Thymus (tissue), 11 donors: ENCODE measurements at regions not wholly inside any gene's neighbourhood (a gene's known extent, or its start where the extent isn't known, plus 50 kb on each side); places are given as distances from the start of the nearest gene placed in this dataset.

Experiments
- DNase-seq, 9 donors: peaks; one replicate each; pipeline ENCODE4 v3.0.0-alpha.2; 2013; ENCODE audit warnings: low spot score in 9 of 9, low read depth in 6 of 9, missing footprints in 1 of 9
- H3K27ac ChIP-seq, 2 donors: one replicate each; pipeline ENCODE4 v1.5.1; 2013; ENCODE audit warnings: control low read depth in 1 of 2, low read depth in 1 of 2, low read length in 1 of 2, mild to moderate bottlenecking in 1 of 2, moderate library complexity in 1 of 2
- H3K27me3 ChIP-seq, 2 donors: one replicate each; pipeline ENCODE4 v1.5.1; 2013; ENCODE audit warnings: low read length in 1 of 2; ENCODE audit not compliant: control insufficient read depth in 2 of 2, insufficient read depth in 1 of 2
- H3K36me3 ChIP-seq, 2 donors: one replicate each; pipeline ENCODE4 v1.5.1; 2013; ENCODE audit warnings: low read length in 1 of 2, mild to moderate bottlenecking in 1 of 2, moderate library complexity in 1 of 2; ENCODE audit not compliant: control insufficient read depth in 2 of 2, insufficient read depth in 2 of 2
- H3K4me1 ChIP-seq, 2 donors: one replicate each; pipeline ENCODE4 v1.5.1; 2013; ENCODE audit warnings: low read length in 2 of 2; ENCODE audit not compliant: control insufficient read depth in 2 of 2, insufficient read depth in 2 of 2
- H3K4me3 ChIP-seq, 2 donors: one replicate each; pipeline ENCODE4 v1.5.1; 2013; ENCODE audit warnings: low read length in 2 of 2, control low read depth in 1 of 2, mild to moderate bottlenecking in 1 of 2
- H3K9me3 ChIP-seq, 2 donors: one replicate each; pipeline ENCODE4 v1.5.1; 2013; ENCODE audit warnings: low read length in 1 of 2, mild to moderate bottlenecking in 1 of 2; ENCODE audit not compliant: control insufficient read depth in 2 of 2, insufficient read depth in 1 of 2
- WGBS: extraction: QIAGEN DNeasy Blood & Tissue Kit; methylation state at CpG from one replicate; pipeline ENCODE4 v1.1.7; 2013; 5-methylcytosine and 5-hydroxymethylcytosine counted together
- donor health status: healthy.

DNA sequence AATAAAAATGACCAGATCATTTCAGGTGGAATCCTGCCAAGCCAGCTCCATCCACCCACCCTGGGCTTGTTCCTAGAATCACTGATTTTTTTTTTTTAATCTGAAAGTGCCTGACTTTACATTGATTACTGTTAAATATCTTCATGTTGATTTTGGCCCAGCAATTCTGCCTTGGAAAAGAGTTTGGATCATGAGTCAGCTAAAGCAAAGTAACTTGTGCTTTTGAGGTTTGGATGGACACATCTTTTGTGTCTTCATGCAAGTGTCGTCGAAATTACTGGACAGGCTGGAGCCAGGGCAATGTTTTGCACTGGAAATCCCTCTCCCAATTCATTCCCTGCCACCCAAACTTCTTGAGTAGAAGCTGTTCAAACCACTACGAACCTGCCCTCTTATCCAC, 164.0 kb upstream of the SYT13 start:
- DNase-seq, result no peak
- H3K27me3 ChIP-seq, result no peaks in the 10 kb centered on the region
- no peak overlapping the region for H3K27ac ChIP-seq
- no peaks in the 10 kb centered on the region for H3K4me1 ChIP-seq
- H3K9me3 ChIP-seq, result no peaks in the 10 kb centered on the region
- 95% methylated on average over 3 of the region's 3 CpGs for WGBS
- no peak overlapping the region for H3K4me3 ChIP-seq
- H3K36me3 ChIP-seq, result no peaks in the 10 kb centered on the region

DNA sequence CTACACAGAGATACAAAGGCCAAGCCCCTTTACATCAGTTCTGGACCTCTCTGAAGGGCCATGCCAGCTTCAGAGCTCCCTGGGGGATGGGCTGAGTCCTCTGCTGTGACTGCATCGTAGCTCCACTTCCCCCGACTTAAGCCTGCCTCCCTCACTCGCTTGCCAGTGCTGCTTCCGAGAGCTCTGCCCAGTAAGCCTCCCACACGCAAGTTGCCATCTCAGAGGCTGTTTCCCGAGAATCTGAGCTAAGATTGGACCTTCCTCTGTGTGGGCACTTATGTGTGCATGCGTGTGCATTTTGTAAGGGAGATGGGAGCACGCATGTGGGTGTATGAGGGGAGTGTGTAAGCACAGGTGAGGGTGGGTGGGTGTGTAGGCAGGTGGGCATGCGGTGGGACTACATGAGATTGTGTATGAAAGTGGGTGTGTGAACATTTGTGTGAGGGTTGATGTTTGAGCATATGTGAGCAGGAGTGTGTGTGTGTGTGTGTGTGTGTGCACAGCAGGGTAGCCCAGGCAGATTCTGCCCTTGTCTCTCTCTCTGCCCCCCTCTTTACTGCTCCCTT, 163.0 kb upstream of the SYT13 start:
- no peak for DNase-seq
- no peaks in the 10 kb centered on the region for H3K27me3 ChIP-seq
- no peak overlapping the region for H3K27ac ChIP-seq
- no peaks in the 10 kb centered on the region for H3K9me3 ChIP-seq
- H3K4me3 ChIP-seq, result no peak overlapping the region
- no peaks in the 10 kb centered on the region for H3K36me3 ChIP-seq
- no peaks in the 10 kb centered on the region for H3K4me1 ChIP-seq
- WGBS, result 84% methylated on average over 9 of the region's 9 CpGs

DNA sequence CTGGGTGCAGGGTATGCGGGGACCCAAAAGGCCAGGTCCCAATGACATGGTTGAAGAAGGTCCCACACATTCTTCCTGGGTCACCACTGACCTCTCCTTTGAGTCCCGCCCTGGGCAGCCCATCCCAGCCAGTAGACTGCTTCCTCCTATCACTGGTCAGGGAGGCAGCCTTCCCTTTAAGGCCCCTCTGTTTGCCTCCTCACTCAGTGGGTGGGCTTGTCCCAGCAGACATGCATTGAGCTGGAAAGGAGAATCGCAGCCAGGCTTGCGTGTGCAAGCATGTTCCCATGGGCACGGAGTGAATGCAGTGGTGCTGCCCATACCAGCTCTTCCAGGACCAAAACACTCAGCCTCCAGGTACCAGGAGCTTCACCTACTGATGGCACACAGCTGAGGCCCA, 162.4 kb upstream of the SYT13 start:
- no peaks in the 10 kb centered on the region for H3K4me1 ChIP-seq
- no peak for DNase-seq
- H3K27ac ChIP-seq, result no peak overlapping the region
- 93% methylated on average over 5 of the region's 5 CpGs for WGBS
- no peaks in the 10 kb centered on the region for H3K27me3 ChIP-seq
- H3K9me3 ChIP-seq, result no peaks in the 10 kb centered on the region
- no peaks in the 10 kb centered on the region for H3K36me3 ChIP-seq
- H3K4me3 ChIP-seq, result no peak overlapping the region

DNA sequence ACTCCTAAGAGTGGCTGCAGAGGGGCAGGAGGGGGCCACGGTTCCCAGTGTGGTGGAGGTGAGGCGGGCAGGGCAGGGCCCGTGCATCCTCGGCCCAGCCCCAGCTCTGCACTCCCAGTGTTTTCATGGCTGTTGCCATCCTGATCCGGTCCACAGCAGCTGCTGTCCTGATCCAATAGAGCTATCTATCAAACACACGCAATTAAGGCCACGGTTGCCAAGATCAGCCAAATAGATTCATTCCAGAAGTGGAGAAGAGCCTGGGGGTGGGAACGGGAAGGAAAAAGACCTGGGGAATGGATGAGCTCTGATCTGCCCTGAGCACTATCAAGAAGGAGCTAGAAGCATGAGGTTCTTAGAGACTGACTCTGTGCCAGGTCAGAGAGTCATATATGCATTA, 160.9 kb upstream of the SYT13 start:
- Histone ChIP-seq H3K27me3 (no peaks in the 10 kb centered on the region), H3K4me1 (no peaks in the 10 kb centered on the region), H3K27ac (no peak overlapping the region), H3K4me3 (no peak overlapping the region), H3K9me3 (no peaks in the 10 kb centered on the region), H3K36me3 (no peaks in the 10 kb centered on the region)
- no peak for DNase-seq
- 96% methylated on average over 8 of the region's 8 CpGs for whole genome bisulfite sequencing

DNA sequence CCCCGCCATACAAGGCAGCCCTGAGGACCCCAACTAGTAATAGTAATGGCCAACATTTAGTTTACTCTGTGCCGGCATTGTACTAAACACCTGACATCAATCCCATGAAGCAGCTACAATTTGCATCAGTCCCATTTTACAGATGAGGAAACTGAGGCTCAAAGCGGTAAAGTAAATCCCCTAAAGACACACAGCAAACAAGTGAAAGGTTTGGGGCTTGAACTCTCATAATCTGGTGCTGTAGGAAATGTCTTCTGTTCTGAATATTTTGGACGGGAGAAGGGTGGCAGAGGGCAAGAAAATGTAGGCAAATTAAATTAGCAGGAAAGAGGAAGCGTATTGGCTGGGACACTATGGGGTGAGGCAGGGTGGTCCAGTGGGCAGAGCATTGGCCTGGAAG, 160.3 kb upstream of the SYT13 start:
- Histone ChIP-seq H3K36me3 (no peaks in the 10 kb centered on the region), H3K9me3 (no peaks in the 10 kb centered on the region), H3K4me1 (no peaks in the 10 kb centered on the region), H3K27ac (no peak overlapping the region), H3K27me3 (no peaks in the 10 kb centered on the region), H3K4me3 (no peak overlapping the region)
- DNase-seq, result no peak
- 83% methylated on average over 5 of the region's 5 CpGs for WGBS

DNA sequence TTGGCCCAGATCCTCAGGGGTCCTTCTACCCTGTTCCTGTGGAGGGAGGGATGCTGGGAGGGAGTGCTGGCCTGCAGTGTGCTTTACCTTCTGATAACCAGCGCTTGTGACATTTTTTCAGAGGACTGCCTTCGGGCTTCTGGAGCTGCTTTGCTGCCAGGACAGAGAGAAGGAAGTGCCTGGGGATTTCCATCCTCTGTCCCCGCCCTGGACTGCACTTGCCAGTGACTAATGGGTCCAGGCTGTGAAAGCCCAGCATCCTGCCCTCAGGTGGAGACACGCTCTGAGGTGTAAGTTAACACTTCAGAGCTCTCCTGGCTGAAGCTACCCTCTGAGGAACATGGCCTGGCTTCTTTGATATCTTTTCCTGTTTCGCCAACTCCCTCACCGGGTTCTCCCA, 158.7 kb upstream of the SYT13 start:
- WGBS, result 36% methylated on average over 6 of the region's 6 CpGs
- DNase-seq, result peak in 1 of 9 donors; percentile 15
- H3K4me3 ChIP-seq, result no peak overlapping the region
- H3K27ac ChIP-seq, result no peak overlapping the region
- no peaks in the 10 kb centered on the region for H3K36me3 ChIP-seq
- no peaks in the 10 kb centered on the region for H3K9me3 ChIP-seq
- no peaks in the 10 kb centered on the region for H3K27me3 ChIP-seq
- no peaks in the 10 kb centered on the region for H3K4me1 ChIP-seq

DNA sequence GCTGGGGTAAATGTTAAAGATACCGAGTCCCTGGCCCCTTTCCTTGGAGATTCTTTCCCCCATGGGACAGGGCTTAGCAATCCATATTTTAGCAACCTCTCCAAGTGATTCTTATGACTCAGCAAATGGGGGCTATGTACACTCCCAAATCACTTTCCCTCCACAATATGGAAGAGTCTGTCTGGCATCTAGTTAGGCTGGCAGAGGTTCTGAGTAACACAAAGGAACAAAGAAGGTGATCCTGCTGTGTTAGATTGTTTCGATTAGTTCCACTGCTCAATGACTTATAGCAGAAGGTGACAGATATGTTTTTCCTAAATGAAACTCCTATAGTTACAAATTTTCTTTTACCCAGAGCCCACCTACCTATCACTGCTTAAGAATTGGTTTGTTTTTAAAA, 154.0 kb upstream of the SYT13 start:
- Histone ChIP-seq H3K4me1 (no peaks in the 10 kb centered on the region), H3K4me3 (no peak overlapping the region), H3K36me3 (no peaks in the 10 kb centered on the region), H3K9me3 (no peaks in the 10 kb centered on the region), H3K27ac (no peak overlapping the region), H3K27me3 (peaks cover 0 to 8% of the 10 kb centered on the region in 2 donors)
- 97% methylated on average over 2 of the region's 2 CpGs for WGBS
- no peak for DNase-seq

DNA sequence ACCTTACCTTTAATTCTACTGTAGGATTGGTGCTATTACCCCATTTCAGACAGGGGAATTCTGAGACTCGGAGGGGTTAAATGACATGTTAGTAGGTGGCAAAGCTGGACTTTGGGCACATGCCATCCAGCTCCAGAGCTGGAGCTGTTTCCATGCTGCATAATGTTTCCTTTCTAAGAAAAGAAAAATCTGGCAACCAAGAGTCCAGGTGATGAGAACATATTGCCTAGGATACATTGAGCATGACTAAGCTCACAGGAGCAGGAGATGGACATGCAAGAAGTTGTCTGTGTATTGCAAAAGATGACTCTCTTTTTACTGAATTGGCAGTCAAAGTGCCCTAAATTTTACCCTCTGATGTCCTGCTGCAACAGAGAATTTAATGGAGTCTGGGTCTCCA, 150.8 kb upstream of the SYT13 start:
- WGBS, result 89% methylated on average over 1 of the region's 1 CpG
- Histone ChIP-seq H3K36me3 (no peaks in the 10 kb centered on the region), H3K4me3 (no peak overlapping the region), H3K9me3 (no peaks in the 10 kb centered on the region), H3K27ac (no peak overlapping the region), H3K27me3 (peaks cover 0 to 9% of the 10 kb centered on the region in 2 donors), H3K4me1 (no peaks in the 10 kb centered on the region)
- DNase-seq, result no peak

DNA sequence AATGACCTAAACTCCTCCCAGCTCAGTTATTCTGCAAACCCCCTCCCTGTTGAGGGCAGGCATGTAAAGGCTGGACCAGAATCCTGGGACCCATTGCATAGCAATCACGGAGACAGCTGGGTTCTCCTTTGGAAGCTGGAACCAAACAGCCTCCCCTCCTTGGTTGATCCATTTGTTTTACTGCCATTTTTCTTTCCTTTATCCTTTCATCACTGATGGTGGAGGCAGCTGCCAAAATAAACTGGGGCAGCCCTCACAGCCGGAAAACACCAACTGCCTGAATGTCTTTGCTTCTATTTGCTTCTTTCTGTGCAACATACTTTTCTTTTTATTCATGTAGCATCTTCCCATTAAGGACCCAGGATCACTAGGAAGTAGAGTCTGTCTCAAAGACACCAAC, 150.0 kb upstream of the SYT13 start:
- WGBS, result 92% methylated on average over 2 of the region's 2 CpGs
- peaks cover 0 to 9% of the 10 kb centered on the region in 2 donors for H3K27me3 ChIP-seq
- H3K9me3 ChIP-seq, result no peaks in the 10 kb centered on the region
- no peak overlapping the region for H3K4me3 ChIP-seq
- DNase-seq, result no peak
- H3K36me3 ChIP-seq, result no peaks in the 10 kb centered on the region
- H3K4me1 ChIP-seq, result no peaks in the 10 kb centered on the region
- H3K27ac ChIP-seq, result no peak overlapping the region

DNA sequence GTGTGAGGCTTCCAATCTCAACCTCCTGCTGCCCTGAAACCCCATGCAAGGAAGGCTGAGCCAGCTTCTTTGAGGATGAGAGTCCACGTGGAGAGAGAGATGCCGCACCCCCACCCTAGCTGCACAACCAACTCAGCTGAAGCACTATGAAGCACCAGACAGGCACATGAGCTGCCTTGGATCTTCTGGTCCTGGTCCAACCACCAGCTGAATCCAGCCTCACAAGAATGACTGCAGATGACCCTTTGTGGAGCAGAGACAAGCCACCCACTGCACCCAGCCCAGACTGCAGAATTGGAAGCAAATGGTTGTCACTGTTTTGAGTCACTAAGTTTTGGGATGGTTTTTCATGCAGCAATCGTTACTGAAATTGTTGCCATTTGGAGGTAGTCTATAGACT, 149.6 kb upstream of the SYT13 start:
- Histone ChIP-seq H3K4me1 (no peaks in the 10 kb centered on the region), H3K27me3 (peaks cover 0 to 9% of the 10 kb centered on the region in 2 donors), H3K9me3 (no peaks in the 10 kb centered on the region), H3K36me3 (no peaks in the 10 kb centered on the region), H3K4me3 (no peak overlapping the region), H3K27ac (no peak overlapping the region)
- WGBS, result 81% methylated on average over 3 of the region's 3 CpGs
- DNase-seq, result no peak
